ENCODE measurements at regions not wholly inside any gene's neighbourhood (a gene's known extent, or its start where the extent isn't known, plus 50 kb on each side); places are given as distances from the start of the nearest gene placed in this dataset.

- POLR2A ChIA-PET: no interaction called here
- no peaks in the 10 kb centered on the region for H3K36me3 ChIP-seq (ENCODE audit: control insufficient read depth in 2 of 2, insufficient read depth in 1 of 2, low read length in 2 of 2)
- H3K9me3 ChIP-seq (ENCODE audit: control insufficient read depth, insufficient read depth, low read depth, low read length): no peaks in the 10 kb centered on the region
- no peaks in the 10 kb centered on the region for H3K4me1 ChIP-seq (ENCODE audit: control insufficient read depth, insufficient read depth, low read length)
- TF ChIP-seq HOXC10 (CRISPR knock-in tag; IDR thresholded peaks at IDR 0.05) (no peak), INSM2 (tag by site-specific recombination; IDR thresholded peaks at IDR 0.05) (no peak), ZNF169 (tag by site-specific recombination; IDR thresholded peaks at IDR 0.05) (no peak), GLIS2 (tag by site-specific recombination; IDR thresholded peaks at IDR 0.05) (no peak), ZNF518A (tag by site-specific recombination; conservative IDR thresholded peaks at IDR 0.05; ENCODE audit: low read depth) (no peak), ZNF133 (tag by site-specific recombination; IDR thresholded peaks at IDR 0.05) (no peak), ZNF677 (tag by site-specific recombination; IDR thresholded peaks at IDR 0.05) (no peak), BCL11A (tag by site-specific recombination; IDR thresholded peaks at IDR 0.05; ENCODE audit: low read depth) (no peak), ZBTB17 (tag by site-specific recombination; IDR thresholded peaks at IDR 0.05) (no peak), ZBTB44 (tag by site-specific recombination; IDR thresholded peaks at IDR 0.05) (no peak), ZNF398 (tag by site-specific recombination; IDR thresholded peaks at IDR 0.05) (no peak), SETDB1 (IDR thresholded peaks at IDR 0.05; ENCODE audit: insufficient read length, low read length) (no peak), ZNF704 (tag by site-specific recombination; IDR thresholded peaks at IDR 0.05) (no peak), ZNF19 (tag by site-specific recombination; IDR thresholded peaks at IDR 0.05; ENCODE audit: low read depth) (no peak), ZNF433 (tag by site-specific recombination; IDR thresholded peaks at IDR 0.05; ENCODE audit: low read depth) (no peak)
- CTCF ChIA-PET: interaction anchor here (0.7 kb wide), 1 partner anchor 34 kb away, joined by 3 read pairs; no protein-coding TSS in a partner anchor
- H3K27ac ChIP-seq (ENCODE audit: extremely low read depth, low read depth, low read length): no peak overlapping the region
- no peak overlapping the region for H3K4me3 ChIP-seq (ENCODE audit: low read depth, low read length)
These were observed 229.6 kb downstream of the GPAM start for GRCh38 chr10:111953949-111954348.

Data from HEK293 (cell line).